HEK293 (cell line): ENCODE measurements at regions not wholly inside any gene's neighbourhood (a gene's known extent, or its start where the extent isn't known, plus 50 kb on each side); places are given as distances from the start of the nearest gene placed in this dataset.

Experiments used
- CTCF ChIA-PET: fragments of 350-600 bp; formaldehyde crosslinking; extraction: SDS; loops from one replicate; lab custom pipeline; 2021; ENCODE audit warnings: antibody characterized with exemption; lab: Yijun Ruan, JAX
- POLR2A ChIA-PET: fragments of 300-600 bp; formaldehyde crosslinking; extraction: SDS; loops from one replicate; lab custom pipeline; 2020; ENCODE audit warnings: antibody characterized with exemption, inconsistent platforms; lab: Yijun Ruan, JAX
- H3K27ac ChIP-seq: fragments of 200-500 bp; sonication (Bioruptor generic); 2 replicates; pipeline ENCODE4 v1.5.1; 2014; ENCODE audit warnings: low read depth, low read length, control low read depth, inconsistent platforms; ENCODE audit errors: extremely low read depth
- H3K36me3 ChIP-seq, 2 experiments: fragments of 200-500 bp in 1 of 2; sonication (Bioruptor generic) in 1 of 2; 1 replicate in 1 of 2; 2 replicates in 1 of 2; pipeline ENCODE4 v1.5.1; 2014 to 2017; ENCODE audit warnings: inconsistent platforms in 2 of 2, low read length in 2 of 2; ENCODE audit not compliant: control insufficient read depth in 2 of 2, insufficient read depth in 1 of 2
- H3K4me1 ChIP-seq: fragments of 200-500 bp; sonication (Bioruptor generic); 2 replicates; pipeline ENCODE4 v1.5.1; 2014; ENCODE audit warnings: mild to moderate bottlenecking, low read length, inconsistent platforms; ENCODE audit not compliant: control insufficient read depth, insufficient read depth
- H3K4me3 ChIP-seq: 2 replicates; pipeline ENCODE4 v1.5.1; 2011; ENCODE audit warnings: low read depth, mild to moderate bottlenecking, control low read depth, low read length, moderate library complexity
- H3K9me3 ChIP-seq: fragments of 200-500 bp; sonication (Bioruptor generic); 2 replicates; pipeline ENCODE4 v1.5.1; 2014; ENCODE audit warnings: low read depth, low read length, inconsistent platforms; ENCODE audit not compliant: control insufficient read depth, insufficient read depth
- GLI2 ChIP-seq: fragments of 450-650 bp; formaldehyde crosslinking; IDR thresholded peaks from 2 replicates; pipeline ENCODE4; 2017; ENCODE audit warnings: missing biosample characterization, missing genetic modification characterization, low read depth, borderline replicate concordance
- KLF7 ChIP-seq: fragments of 450-650 bp; formaldehyde crosslinking; IDR thresholded peaks from 2 replicates; pipeline ENCODE4 v1.5.1; 2016; ENCODE audit warnings: missing biosample characterization, missing genetic modification characterization, borderline replicate concordance
- MYNN ChIP-seq: fragments of 450-650 bp; formaldehyde crosslinking; IDR thresholded peaks from 2 replicates; pipeline ENCODE4 v1.5.1; 2016; ENCODE audit warnings: missing biosample characterization, missing genetic modification characterization, borderline replicate concordance
- PRDM10 ChIP-seq: fragments of 450-650 bp; formaldehyde crosslinking; IDR thresholded peaks from 2 replicates; pipeline ENCODE4 v1.5.1; 2016; ENCODE audit warnings: missing biosample characterization, missing genetic modification characterization
- ZBTB21 ChIP-seq: fragments of 450-650 bp; formaldehyde crosslinking; IDR thresholded peaks from 2 replicates; pipeline ENCODE4 v1.5.1; 2017; ENCODE audit warnings: missing biosample characterization, missing genetic modification characterization
- ZNF155 ChIP-seq: fragments of 450-650 bp; formaldehyde crosslinking; IDR thresholded peaks from 2 replicates; pipeline ENCODE4 v1.5.1; 2016; ENCODE audit warnings: missing biosample characterization, missing genetic modification characterization
- ZNF2 ChIP-seq: fragments of 450-650 bp; formaldehyde crosslinking; IDR thresholded peaks from 2 replicates; pipeline ENCODE4 v1.5.1; 2016; ENCODE audit warnings: missing biosample characterization, missing genetic modification characterization
- ZNF221 ChIP-seq: fragments of 450-650 bp; formaldehyde crosslinking; IDR thresholded peaks from 2 replicates; pipeline ENCODE4 v1.5.1; 2017; ENCODE audit warnings: missing biosample characterization, missing genetic modification characterization, borderline replicate concordance
- ZNF23 ChIP-seq: fragments of 450-650 bp; formaldehyde crosslinking; IDR thresholded peaks from 2 replicates; pipeline ENCODE4 v1.5.1; 2016; ENCODE audit warnings: missing biosample characterization, missing genetic modification characterization, borderline replicate concordance
- ZNF280D ChIP-seq: fragments of 450-650 bp; formaldehyde crosslinking; IDR thresholded peaks from 2 replicates; pipeline ENCODE4 v1.5.1; 2016; ENCODE audit warnings: missing biosample characterization, missing genetic modification characterization
- ZNF433 ChIP-seq: fragments of 450-650 bp; formaldehyde crosslinking; IDR thresholded peaks from 2 replicates; pipeline ENCODE4 v1.5.1; 2016; ENCODE audit warnings: missing biosample characterization, missing genetic modification characterization, low read depth
- ZNF488 ChIP-seq: fragments of 450-650 bp; formaldehyde crosslinking; IDR thresholded peaks from 2 replicates; pipeline ENCODE4 v1.5.1; 2016; ENCODE audit warnings: missing biosample characterization, missing genetic modification characterization
- ZNF513 ChIP-seq: fragments of 450-650 bp; IDR thresholded peaks from 2 replicates; pipeline ENCODE4 v1.5.1; 2018; ENCODE audit warnings: missing biosample characterization, missing genetic modification characterization
- ZNF561 ChIP-seq: fragments of 450-650 bp; IDR thresholded peaks from 2 replicates; pipeline ENCODE4 v1.5.1; 2018; ENCODE audit warnings: missing biosample characterization, missing genetic modification characterization, borderline replicate concordance
- ZNF629 ChIP-seq: fragments of 450-650 bp; formaldehyde crosslinking; IDR thresholded peaks from 2 replicates; pipeline ENCODE4 v1.5.1; 2017; ENCODE audit warnings: missing biosample characterization, missing genetic modification characterization
- ZNF747 ChIP-seq: fragments of 450-650 bp; formaldehyde crosslinking; IDR thresholded peaks from 2 replicates; pipeline ENCODE4 v1.5.1; 2016; ENCODE audit warnings: missing biosample characterization, missing genetic modification characterization
- ZNF76 ChIP-seq: fragments of 450-650 bp; formaldehyde crosslinking; IDR thresholded peaks from 2 replicates; pipeline ENCODE4; 2016; ENCODE audit warnings: low read depth, missing biosample characterization, missing genetic modification characterization, borderline replicate concordance
- ZNF830 ChIP-seq: fragments of 450-650 bp; IDR thresholded peaks from 2 replicates; pipeline ENCODE4 v1.5.0; 2018; ENCODE audit warnings: missing biosample characterization, missing genetic modification characterization, low read depth, mild to moderate bottlenecking, moderate library complexity
- ZSCAN5A ChIP-seq: fragments of 450-650 bp; formaldehyde crosslinking; IDR thresholded peaks from 2 replicates; pipeline ENCODE4 v1.5.1; 2016; ENCODE audit warnings: missing biosample characterization, missing genetic modification characterization
- TF ChIP-seq, protein P1 (sequence below): fragments of 450-650 bp; formaldehyde crosslinking; IDR thresholded peaks from 2 replicates; pipeline ENCODE4 v1.5.1; 2016; ENCODE audit warnings: missing biosample characterization, missing genetic modification characterization

GRCh38 chr5:39543335-39543734 is 118.6 kb upstream of the DAB2 start:
- TF ChIP-seq ZNF830 (tag by site-specific recombination) (no peak), KLF7 (tag by site-specific recombination) (no peak), ZNF2 (tag by site-specific recombination) (no peak), ZNF76 (no peak), PRDM10 (no peak), MYNN (no peak), ZNF561 (tag by site-specific recombination) (no peak), ZNF629 (no peak), ZNF280D (tag by site-specific recombination) (no peak), ZNF433 (tag by site-specific recombination) (no peak), ZBTB21 (tag by site-specific recombination) (no peak), ZNF221 (tag by site-specific recombination) (no peak), ZSCAN5A (no peak), ZNF488 (tag by site-specific recombination) (no peak), ZNF23 (tag by site-specific recombination) (no peak), ZNF513 (tag by site-specific recombination) (no peak), ZNF155 (tag by site-specific recombination) (no peak), GLI2 (tag by site-specific recombination) (no peak), ZNF747 (tag by site-specific recombination) (no peak)
- TF ChIP-seq, protein P1, sequence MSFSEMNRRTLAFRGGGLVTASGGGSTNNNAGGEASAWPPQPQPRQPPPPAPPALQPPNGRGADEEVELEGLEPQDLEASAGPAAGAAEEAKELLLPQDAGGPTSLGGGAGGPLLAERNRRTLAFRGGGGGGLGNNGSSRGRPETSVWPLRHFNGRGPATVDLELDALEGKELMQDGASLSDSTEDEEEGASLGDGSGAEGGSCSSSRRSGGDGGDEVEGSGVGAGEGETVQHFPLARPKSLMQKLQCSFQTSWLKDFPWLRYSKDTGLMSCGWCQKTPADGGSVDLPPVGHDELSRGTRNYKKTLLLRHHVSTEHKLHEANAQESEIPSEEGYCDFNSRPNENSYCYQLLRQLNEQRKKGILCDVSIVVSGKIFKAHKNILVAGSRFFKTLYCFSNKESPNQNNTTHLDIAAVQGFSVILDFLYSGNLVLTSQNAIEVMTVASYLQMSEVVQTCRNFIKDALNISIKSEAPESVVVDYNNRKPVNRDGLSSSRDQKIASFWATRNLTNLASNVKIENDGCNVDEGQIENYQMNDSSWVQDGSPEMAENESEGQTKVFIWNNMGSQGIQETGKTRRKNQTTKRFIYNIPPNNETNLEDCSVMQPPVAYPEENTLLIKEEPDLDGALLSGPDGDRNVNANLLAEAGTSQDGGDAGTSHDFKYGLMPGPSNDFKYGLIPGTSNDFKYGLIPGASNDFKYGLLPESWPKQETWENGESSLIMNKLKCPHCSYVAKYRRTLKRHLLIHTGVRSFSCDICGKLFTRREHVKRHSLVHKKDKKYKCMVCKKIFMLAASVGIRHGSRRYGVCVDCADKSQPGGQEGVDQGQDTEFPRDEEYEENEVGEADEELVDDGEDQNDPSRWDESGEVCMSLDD (tag by site-specific recombination), result no peak
- H3K4me1 ChIP-seq, result no peaks in the 10 kb centered on the region
- no peaks in the 10 kb centered on the region for H3K36me3 ChIP-seq
- POLR2A ChIA-PET, result no interaction called here
- H3K27ac ChIP-seq, result no peak overlapping the region
- CTCF ChIA-PET, result interaction anchor here (0.6 to 5.3 kb wide), 4 partner anchors 161 to 1132 kb away, joined by 3 to 77 read pairs (median 8); no protein-coding TSS in a partner anchor
- no peaks in the 10 kb centered on the region for H3K9me3 ChIP-seq
- no peak overlapping the region for H3K4me3 ChIP-seq
